Head of caudate nucleus (tissue), 42 donors: ENCODE measurements at regions not wholly inside any gene's neighbourhood (a gene's known extent, or its start where the extent isn't known, plus 50 kb on each side); places are given as distances from the start of the nearest gene placed in this dataset.

Source experiments
- DNase-seq, 42 donors: peaks; one replicate each; pipeline versions ENCODE4 v3.0.0 to v3.0.0-alpha.2; 2020 to 2021; ENCODE audit warnings: mixed read lengths in 7 of 42
- intact Hi-C: fragments of 100-400 bp; cut with DNase I; formaldehyde crosslinking; loops from one replicate; pipeline ENCODE4 v1.15.0; 2022

DNA sequence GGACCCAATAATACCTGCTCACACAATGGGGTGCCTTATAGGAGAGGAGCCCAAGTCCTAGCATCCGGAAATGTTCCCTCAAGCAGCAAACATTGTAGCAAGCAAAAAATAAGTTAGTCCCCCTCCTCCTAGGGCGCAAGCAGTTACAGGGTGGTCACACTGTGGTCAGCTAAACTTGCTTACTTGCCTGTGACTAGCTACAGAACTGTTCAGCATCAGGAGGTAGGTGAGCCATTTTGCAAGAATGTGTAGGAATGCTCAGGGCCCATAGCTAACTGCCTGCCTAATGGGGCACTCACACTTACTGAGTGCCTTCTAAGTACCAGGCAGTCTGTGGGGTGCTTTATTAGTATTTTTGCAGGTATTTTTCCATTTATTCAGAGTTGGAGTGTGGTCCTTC, 154.6 kb upstream of the GRIN2B start:
- intact Hi-C loops: no loop called here
- DNase-seq: no peak

DNA sequence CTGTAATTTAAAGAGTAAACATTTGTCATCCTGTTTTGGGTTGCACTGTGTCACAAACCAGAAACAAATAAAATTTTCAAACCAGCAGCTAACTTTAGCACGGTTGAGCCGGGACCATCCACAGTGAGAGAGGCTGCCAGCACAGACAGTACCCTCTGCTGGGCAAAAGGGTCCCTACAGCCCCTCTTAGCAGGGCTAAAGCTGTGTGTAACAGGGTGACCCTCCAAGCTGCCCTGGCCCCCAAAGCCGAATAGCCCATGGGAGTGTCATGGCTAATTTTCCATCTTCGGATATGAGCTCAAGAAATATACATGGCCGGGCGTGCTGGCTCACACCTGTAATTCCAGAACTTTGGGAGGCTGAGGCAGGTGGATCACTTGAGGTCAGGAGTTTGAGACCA, 157.1 kb upstream of the GRIN2B start:
- intact Hi-C loops: no loop called here
- peak in 8 of 42 donors; percentile 9 to 46 (median 17) for DNase-seq

- intact Hi-C loops: no loop called here
- peak in 5 of 42 donors; percentile 5 to 39 (median 17) for DNase-seq
Measured at GRCh38 chr12:14148489-14149270, 167.3 kb upstream of the GRIN2B start.

- intact Hi-C loops: no loop called here
- DNase-seq: no peak
Measured at GRCh38 chr12:14153803-14154202, 172.4 kb upstream of the GRIN2B start.

DNA sequence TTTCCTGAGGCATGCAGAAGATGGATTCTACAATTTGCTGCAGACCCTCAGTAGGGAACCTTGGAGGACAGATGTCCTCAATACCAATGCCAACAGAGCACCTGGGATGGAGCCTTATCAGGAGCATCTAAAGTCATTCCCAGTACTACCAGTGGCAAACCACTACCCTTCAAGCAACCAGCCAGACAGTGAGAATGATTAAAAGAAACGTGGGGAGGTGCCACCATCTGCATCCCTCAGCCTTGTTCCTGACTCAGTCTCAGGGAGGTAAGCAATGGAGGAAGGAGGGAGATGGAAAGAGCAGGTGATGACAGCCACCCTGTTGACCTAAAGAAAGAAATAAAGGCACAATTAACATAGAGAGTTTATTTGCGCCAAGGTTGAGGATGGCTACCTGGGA, 175.2 kb upstream of the GRIN2B start:
- intact Hi-C loops: no loop called here
- no peak for DNase-seq

GRCh38 chr12:14157088-14157747, 175.8 kb upstream of the GRIN2B start:
- no peak for DNase-seq
- intact Hi-C loops: no loop called here

GRCh38 chr12:14164266-14164665, 182.9 kb upstream of the GRIN2B start:
- no peak for DNase-seq
- intact Hi-C loops: no loop called here

DNA sequence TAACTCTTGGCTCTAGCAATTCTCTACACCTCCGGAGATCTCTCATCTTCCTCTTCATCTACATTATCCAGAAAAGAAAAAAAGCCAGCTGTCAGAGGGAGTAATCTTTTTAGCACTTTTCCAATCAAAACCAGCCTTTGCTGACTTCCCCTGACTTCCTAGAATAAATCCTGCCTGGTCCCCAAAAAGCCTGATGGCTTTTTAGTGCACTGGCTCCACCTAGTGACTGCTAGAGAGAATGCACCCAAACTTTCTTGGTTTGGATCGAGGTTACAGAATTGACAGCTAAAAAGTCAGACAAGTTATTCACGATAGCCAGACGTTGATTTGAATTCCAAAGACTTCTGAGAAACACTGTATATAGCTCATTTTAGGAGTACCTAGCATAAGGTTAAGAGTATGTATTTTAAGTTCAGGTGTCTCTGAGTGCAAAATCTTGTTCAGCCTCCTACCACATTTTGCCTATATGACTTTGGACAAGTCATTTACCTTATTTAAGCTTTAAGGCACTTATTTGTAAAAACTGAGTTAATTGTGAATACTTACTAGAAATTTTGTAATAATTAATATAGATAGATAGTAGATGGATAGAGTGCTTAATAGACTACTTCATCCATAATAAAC, 185.7 kb upstream of the GRIN2B start:
- peak in 40 of 42 donors; percentile 11 to 86 (median 66) for DNase-seq
- intact Hi-C loops: loop anchor here (5.0 kb wide), 1 partner anchor 300 kb away; no protein-coding TSS in a partner anchor

- intact Hi-C loops: loop anchor here (5.0 kb wide), 1 partner anchor 302 kb away; no protein-coding TSS in a partner anchor
- DNase-seq: no peak
Measured at GRCh38 chr12:14169281-14169680, 187.9 kb upstream of the GRIN2B start.

DNA sequence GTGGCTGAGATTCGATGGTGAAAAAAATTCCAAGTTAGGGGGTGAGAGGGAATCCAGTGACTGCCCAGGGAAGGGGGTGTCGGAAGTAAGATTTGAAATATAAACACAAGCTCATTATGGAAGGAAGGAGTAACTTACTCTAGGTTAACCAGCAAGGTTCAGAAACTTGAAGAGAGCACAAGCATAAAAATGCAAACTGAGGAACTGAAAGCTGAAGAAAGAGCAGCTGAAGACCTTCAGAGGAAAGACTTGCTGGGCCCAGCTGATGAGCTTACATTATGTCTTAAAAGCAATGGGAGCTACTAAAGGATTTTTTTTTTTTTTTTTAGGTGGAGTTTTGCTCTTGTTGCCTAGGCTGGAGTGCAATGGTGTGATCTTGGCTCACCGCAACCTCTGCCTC, 189.7 kb upstream of the GRIN2B start:
- no peak for DNase-seq
- intact Hi-C loops: no loop called here

DNA sequence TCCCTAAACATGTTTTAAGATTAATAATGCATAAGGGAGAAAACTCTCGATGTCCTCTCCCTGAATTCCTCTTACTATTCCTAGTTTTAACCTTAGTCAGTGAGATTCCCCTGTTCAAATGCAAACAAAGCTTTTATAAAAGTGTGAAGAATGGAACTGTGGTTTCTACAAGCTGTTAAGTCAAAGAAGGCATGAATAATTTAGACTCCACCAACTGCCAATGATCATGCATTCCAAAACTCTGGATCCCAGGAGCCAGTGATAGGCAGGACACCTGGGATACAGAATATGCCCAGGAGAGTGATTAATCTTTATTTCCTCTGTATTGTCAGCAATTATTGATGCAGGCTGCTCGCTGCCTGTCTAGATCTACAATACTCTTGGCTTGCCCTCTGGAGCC, 190.3 kb upstream of the ATF7IP start:
- intact Hi-C loops: no loop called here
- DNase-seq: no peak

DNA sequence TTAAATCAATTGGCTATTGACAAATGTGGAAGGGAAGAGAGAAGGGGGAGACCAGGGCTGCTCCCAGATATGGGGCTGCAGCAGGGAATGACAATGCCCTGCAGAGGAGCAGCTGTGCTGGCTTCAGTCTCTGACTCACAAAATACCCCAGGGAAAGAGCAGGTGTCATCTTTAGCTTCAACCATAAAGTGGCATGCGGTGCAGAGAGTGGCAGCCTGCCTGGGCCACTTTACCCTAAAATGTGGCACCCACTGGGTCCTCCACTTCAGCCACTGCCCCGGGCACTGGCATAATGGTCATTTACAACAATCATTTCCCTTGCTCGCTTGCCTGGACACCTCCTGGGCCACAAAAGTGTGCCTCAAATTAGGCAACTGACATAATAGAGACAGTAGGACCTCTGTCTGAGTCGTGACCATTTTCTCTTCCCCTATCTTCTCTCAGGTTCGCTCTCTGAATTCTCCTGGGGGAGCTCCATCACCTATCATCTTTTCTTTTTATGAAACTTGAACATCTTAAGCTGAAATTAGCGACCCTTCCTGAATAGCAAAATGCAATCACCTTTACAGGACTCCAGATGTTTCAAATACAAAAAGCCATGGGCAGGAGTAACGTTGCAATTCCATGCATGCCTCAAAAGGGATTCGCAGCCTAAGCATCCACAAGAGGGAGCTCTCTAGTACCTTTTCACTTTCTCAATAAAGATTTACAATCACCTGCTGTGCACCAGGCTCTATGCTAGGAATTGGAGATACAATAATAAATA, 179.9 kb upstream of the ATF7IP start:
- DNase-seq: peak in 30 of 42 donors; percentile 14 to 73 (median 41)
- intact Hi-C loops: no loop called here

GRCh38 chr12:14186193-14186502, 179.3 kb upstream of the ATF7IP start:
- DNase-seq: no peak
- intact Hi-C loops: no loop called here

- DNase-seq: no peak
- intact Hi-C loops: no loop called here
Measured at GRCh38 chr12:14187002-14187401, 178.5 kb upstream of the ATF7IP start.

DNA sequence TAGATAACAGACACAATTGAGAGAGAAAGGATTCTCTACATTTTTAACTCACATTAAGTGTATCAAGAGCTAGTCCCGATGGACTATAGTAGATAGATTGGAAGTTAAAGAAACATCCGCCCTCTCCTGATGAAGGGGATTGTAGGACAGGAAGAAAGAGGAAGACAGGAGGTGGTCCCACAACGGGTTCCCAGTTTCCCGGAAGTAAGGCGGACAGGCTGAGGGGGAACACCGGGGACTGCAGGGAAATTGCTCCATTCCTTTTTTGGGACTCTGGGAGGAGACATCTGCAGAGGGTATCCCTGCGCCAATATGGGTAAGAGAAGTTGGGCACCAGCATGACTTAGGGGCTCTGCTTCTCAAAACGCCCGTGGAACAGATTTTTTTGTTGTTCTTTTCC, 177.5 kb upstream of the ATF7IP start:
- DNase-seq: no peak
- intact Hi-C loops: no loop called here

- no peak for DNase-seq
- intact Hi-C loops: no loop called here
Measured at GRCh38 chr12:14188744-14189143, 176.7 kb upstream of the ATF7IP start.

GRCh38 chr12:14190694-14191093, 174.8 kb upstream of the ATF7IP start:
- DNase-seq: no peak
- intact Hi-C loops: no loop called here

- intact Hi-C loops: no loop called here
- no peak for DNase-seq
Measured at GRCh38 chr12:14191612-14192011, 173.9 kb upstream of the ATF7IP start.

DNA sequence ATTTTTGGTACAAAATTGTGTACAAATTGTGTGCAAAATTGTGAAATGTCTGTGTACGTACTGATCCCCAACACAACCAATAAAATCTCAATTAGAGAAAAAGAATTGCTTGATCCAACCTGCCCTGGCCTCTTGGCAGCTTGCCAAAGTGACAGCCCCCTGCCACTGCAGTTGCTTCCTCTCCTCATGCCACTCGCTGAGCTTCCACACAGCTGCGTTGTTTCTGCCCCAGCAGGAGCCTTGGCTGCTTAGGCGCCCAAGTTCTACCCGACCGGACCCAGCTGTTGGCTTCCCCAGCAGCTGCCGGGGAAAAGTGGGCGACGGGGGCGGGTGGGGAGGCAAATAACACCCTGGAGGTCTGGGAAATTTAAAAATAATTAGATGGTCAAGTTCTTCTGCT, 171.8 kb upstream of the ATF7IP start:
- intact Hi-C loops: no loop called here

DNA sequence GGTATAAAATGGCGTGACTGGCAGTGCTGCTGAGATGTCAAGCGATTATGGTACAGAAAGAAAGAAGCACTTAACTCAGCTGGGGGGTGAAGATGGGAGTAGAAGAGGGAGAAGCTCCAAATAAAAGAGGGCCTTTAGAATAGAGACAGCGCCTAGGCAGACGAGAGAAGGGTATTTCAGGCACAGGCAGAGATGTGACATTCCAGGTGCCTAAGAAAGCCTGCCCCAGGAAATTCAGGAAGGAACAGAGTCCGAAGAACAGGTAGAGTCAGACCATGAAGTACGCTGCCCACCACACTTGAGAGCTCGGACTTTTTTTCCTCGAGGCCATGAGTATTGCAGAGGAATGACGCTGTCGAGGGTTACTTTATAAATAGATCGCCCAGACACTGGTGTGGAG, 170.9 kb upstream of the ATF7IP start:
- no peak for DNase-seq
- intact Hi-C loops: no loop called here

More for the DNA sequence above, 171.8 kb upstream of the ATF7IP start:
- DNase-seq: no peak
